Endothelial cell of umbilical vein (primary cell): ENCODE measurements at regions not wholly inside any gene's neighbourhood (a gene's known extent, or its start where the extent isn't known, plus 50 kb on each side); places are given as distances from the start of the nearest gene placed in this dataset.

Experiments
- BruUV-seq: library from RNA; stranded (reverse); fragments of 400-500 nt; replicated peaks from 2 replicates; lab custom pipeline; 2021; lab: Mats Ljungman, UMichigan
- CTCF ChIA-PET: fragments of 300-600, 350-600 bp; sonication (Branson Sonifier 250); formaldehyde crosslinking; loops from one replicate; lab custom pipeline; 2021; ENCODE audit warnings: antibody characterized with exemption, inconsistent platforms; lab: Charles Lee
- POLR2A ChIA-PET: fragments of 300-600, 350-600 bp; sonication (Branson Sonifier 250); formaldehyde crosslinking; loops from one replicate; lab custom pipeline; 2021; ENCODE audit warnings: antibody characterized with exemption, inconsistent platforms; lab: Charles Lee
- DNase-seq: peaks from one replicate; pipeline ENCODE4 v3.0.0-alpha.2; 2011; ENCODE audit warnings: low read depth, low spot score
- FAIRE-seq: peaks from 2 replicates; lab custom pipeline; 2011; peaks lifted over from hg19 to GRCh38; lab: Jason Lieb, UNC
- H2AFZ ChIP-seq: 2 replicates; pipeline ENCODE4 v1.6.0; 2012; ENCODE audit warnings: low read depth, low read length, control low read depth, inconsistent platforms
- H3K27ac ChIP-seq: 2 replicates; pipeline ENCODE4 v1.5.1; 2011; ENCODE audit warnings: low read depth, mild to moderate bottlenecking, control low read depth, low read length, moderate library complexity; ENCODE audit not compliant: insufficient read depth
- H3K27me3 ChIP-seq, 2 experiments: 2 replicates each; pipeline versions ENCODE4 v1.6.0 to v1.6.1; 2011; ENCODE audit warnings: low read length in 2 of 2, mixed read lengths in 1 of 2; ENCODE audit not compliant: control insufficient read depth in 2 of 2, insufficient read depth in 2 of 2
- H3K36me3 ChIP-seq, 2 experiments: 2 replicates in 1 of 2; 3 replicates in 1 of 2; pipeline ENCODE4 v1.5.1; 2011; ENCODE audit warnings: low read length in 2 of 2, mild to moderate bottlenecking in 1 of 2, moderate library complexity in 1 of 2; ENCODE audit not compliant: control insufficient read depth in 2 of 2, insufficient read depth in 2 of 2; ENCODE audit errors: extremely low read depth in 1 of 2
- H3K4me1 ChIP-seq: 3 replicates; pipeline ENCODE4 v1.5.1; 2011; ENCODE audit warnings: mild to moderate bottlenecking, low read length; ENCODE audit not compliant: control insufficient read depth, insufficient read depth; ENCODE audit errors: extremely low read depth
- H3K4me2 ChIP-seq: 2 replicates; pipeline ENCODE4 v1.6.1; 2011; ENCODE audit warnings: low read length, control low read depth, mixed read lengths; ENCODE audit not compliant: insufficient read depth
- H3K4me3 ChIP-seq, 3 experiments: fragments of 200-600 bp in 1 of 3; sonication (generic), shearing (Covaris generic) in 1 of 3; replicated peaks in 1 of 3; 2 replicates each; pipeline ENCODE4 v1.5.1; 2011 to 2016; ENCODE audit warnings: control low read depth in 3 of 3, low read length in 3 of 3, mild to moderate bottlenecking in 2 of 3, inconsistent platforms in 1 of 3, low read depth in 1 of 3, moderate library complexity in 1 of 3; ENCODE audit not compliant: insufficient read depth in 1 of 3
- H3K79me2 ChIP-seq: 2 replicates; pipeline ENCODE4 v1.6.0; 2012; ENCODE audit warnings: low read length, inconsistent platforms; ENCODE audit not compliant: control insufficient read depth, insufficient read depth
- H3K9ac ChIP-seq: replicated peaks from 2 replicates; pipeline ENCODE3; 2011; ENCODE audit warnings: low read length, control low read depth; ENCODE audit not compliant: insufficient read depth; ENCODE audit errors: extremely low read depth
- H3K9me1 ChIP-seq: replicated peaks from 3 replicates; pipeline ENCODE4 v1.6.0; 2011; ENCODE audit warnings: mild to moderate bottlenecking, low read length; ENCODE audit not compliant: control insufficient read depth, insufficient read depth; ENCODE audit errors: extremely low read depth
- H3K9me3 ChIP-seq: replicated peaks from 2 replicates; pipeline ENCODE4 v1.5.1; 2012; ENCODE audit warnings: low read length, inconsistent platforms; ENCODE audit not compliant: control insufficient read depth, insufficient read depth
- H4K20me1 ChIP-seq: replicated peaks from 2 replicates; pipeline ENCODE3; 2011; ENCODE audit warnings: mild to moderate bottlenecking, low read length; ENCODE audit not compliant: control insufficient read depth, insufficient read depth; ENCODE audit errors: extremely low read depth
- EZH2 ChIP-seq: IDR thresholded peaks from 2 replicates; pipeline ENCODE4 v1.6.1; 2012; ENCODE audit warnings: borderline replicate concordance, low read depth, mild to moderate bottlenecking, moderate library complexity, low read length, inconsistent platforms; ENCODE audit not compliant: severe bottlenecking
- FOS ChIP-seq: IDR thresholded peaks from 2 replicates; pipeline ENCODE4 v1.6.1; 2011; ENCODE audit warnings: mild to moderate bottlenecking, low read length, moderate library complexity, borderline replicate concordance; ENCODE audit not compliant: insufficient read depth
- GATA2 ChIP-seq: IDR thresholded peaks from 2 replicates; pipeline ENCODE4 v1.7.0; 2011; ENCODE audit warnings: low read depth, mild to moderate bottlenecking, moderate library complexity, mixed read lengths, low read length; ENCODE audit not compliant: insufficient read length, insufficient read depth
- JUN ChIP-seq: IDR thresholded peaks from 2 replicates; pipeline ENCODE4 v1.6.1; 2011; ENCODE audit warnings: borderline replicate concordance, low read depth; ENCODE audit not compliant: insufficient read length, insufficient read depth
- MYC ChIP-seq: IDR thresholded peaks from one replicate; pipeline ENCODE4 v1.6.1; 2011; ENCODE audit warnings: mild to moderate bottlenecking, low read depth, low read length
- POLR2A ChIP-seq: IDR thresholded peaks from 2 replicates; pipeline ENCODE4 v1.6.1; 2012; ENCODE audit warnings: low read depth, mild to moderate bottlenecking, control low read depth, low read length
- POLR2AphosphoS5 ChIP-seq: IDR thresholded peaks from 2 replicates; pipeline ENCODE4 v1.6.1; 2012; ENCODE audit warnings: low read depth, mild to moderate bottlenecking, control low read depth, low read length, moderate library complexity; ENCODE audit not compliant: insufficient read depth
- dilution Hi-C: fragments of 300-500 bp; cut with MboI; formaldehyde crosslinking; loops from one replicate; pipeline ENCODE4 v1.15.0; 2019; ENCODE audit warnings: low sequenced_read_pairs; ENCODE audit not compliant: extremely low pct_ligation_motif_present
- intact Hi-C: fragments of 100-400 bp; cut with micrococcal nuclease; formaldehyde crosslinking; loops from one replicate; pipeline ENCODE4 v1.10.0; 2022
- TF ChIP-seq, protein P1 (sequence below): IDR thresholded peaks from 2 replicates; pipeline ENCODE4 v1.6.1; 2011; ENCODE audit not compliant: insufficient read depth, insufficient read length
- TF ChIP-seq, protein P2 (sequence below), 2 donors: IDR thresholded peaks; 1 replicate in 1 of 2; 2 replicates in 1 of 2; pipeline ENCODE4 v1.5.1; 2011; ENCODE audit warnings: low read length in 2 of 2, mild to moderate bottlenecking in 2 of 2, moderate library complexity in 2 of 2, control low read depth in 1 of 2, inconsistent platforms in 1 of 2, low read depth in 1 of 2; ENCODE audit not compliant: insufficient read depth in 1 of 2; ENCODE audit errors: extremely low read depth in 1 of 2

GRCh38 chr3:46133285-46133684, 74.8 kb downstream of the CCR1 start:
- TF ChIP-seq FOS = no peak
- no peak for TF ChIP-seq EZH2
- TF ChIP-seq MYC = no peak
- no peak for TF ChIP-seq POLR2A
- TF ChIP-seq, protein P1, sequence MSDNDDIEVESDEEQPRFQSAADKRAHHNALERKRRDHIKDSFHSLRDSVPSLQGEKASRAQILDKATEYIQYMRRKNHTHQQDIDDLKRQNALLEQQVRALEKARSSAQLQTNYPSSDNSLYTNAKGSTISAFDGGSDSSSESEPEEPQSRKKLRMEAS = no peak
- no peaks in the 10 kb centered on the region for H3K9me3 ChIP-seq
- H3K79me2 ChIP-seq = no peaks in the 10 kb centered on the region
- ChIA-PET CTCF (interaction anchor here (1.1 kb wide), 1 partner anchor 9 kb away, joined by 5 read pairs; no protein-coding TSS in a partner anchor), POLR2A (no interaction called here)
- no peak for DNase-seq
- no peak overlapping the region for H3K9ac ChIP-seq
- no peak for FAIRE-seq
- H3K27ac ChIP-seq = no peak overlapping the region
- intact Hi-C loops (no loop called here), dilution Hi-C loops (no loop called here)
- H3K9me1 ChIP-seq = no peaks in the 10 kb centered on the region
- no peak overlapping the region for H2AFZ ChIP-seq
- H3K4me3 ChIP-seq = no peak overlapping the region
- H3K4me1 ChIP-seq = no peaks in the 10 kb centered on the region
- H3K4me2 ChIP-seq = no peak overlapping the region
- BruUV-seq = no TSS peak
- H4K20me1 ChIP-seq = no peaks in the 10 kb centered on the region
- peaks cover 0 to 3% of the 10 kb centered on the region in 2 experiments for H3K27me3 ChIP-seq
- H3K36me3 ChIP-seq = no peaks in the 10 kb centered on the region

DNA sequence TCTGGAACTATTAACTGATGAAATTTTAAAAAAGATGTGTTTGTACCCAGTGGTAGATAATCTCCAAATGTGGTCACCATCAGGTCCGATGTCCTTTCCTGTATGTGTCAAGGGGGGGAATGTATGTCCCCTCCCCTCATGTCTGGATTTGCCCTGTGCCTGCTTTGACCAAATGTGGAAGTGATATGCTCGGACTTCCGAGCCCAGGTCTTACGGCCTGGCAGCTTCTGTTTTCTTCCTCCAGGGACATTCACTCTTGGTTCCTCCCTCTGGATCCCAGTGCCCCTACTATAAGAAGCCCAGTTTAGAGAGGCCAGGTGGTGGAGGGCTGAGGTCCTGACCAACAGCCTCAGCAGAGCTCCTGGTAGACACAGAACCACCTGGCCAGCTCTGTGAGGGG, 75.5 kb downstream of the CCR1 start:
- Histone ChIP-seq H4K20me1 (no peaks in the 10 kb centered on the region), H3K9ac (no peak overlapping the region), H2AFZ (no peak overlapping the region), H3K4me1 (no peaks in the 10 kb centered on the region), H3K4me2 (no peak overlapping the region), H3K27ac (no peak overlapping the region), H3K9me1 (no peaks in the 10 kb centered on the region), H3K79me2 (no peaks in the 10 kb centered on the region), H3K4me3 (no peak overlapping the region), H3K27me3 (peaks cover 0 to 3% of the 10 kb centered on the region in 2 experiments), H3K9me3 (no peaks in the 10 kb centered on the region), H3K36me3 (no peaks in the 10 kb centered on the region)
- DNase-seq (no peak), FAIRE-seq (no peak)
- ChIA-PET CTCF (no interaction called here), POLR2A (no interaction called here)
- intact Hi-C loops = no loop called here
- no TSS peak for BruUV-seq
- dilution Hi-C loops = no loop called here
- TF ChIP-seq POLR2A = no peak
- TF ChIP-seq, protein P2, sequence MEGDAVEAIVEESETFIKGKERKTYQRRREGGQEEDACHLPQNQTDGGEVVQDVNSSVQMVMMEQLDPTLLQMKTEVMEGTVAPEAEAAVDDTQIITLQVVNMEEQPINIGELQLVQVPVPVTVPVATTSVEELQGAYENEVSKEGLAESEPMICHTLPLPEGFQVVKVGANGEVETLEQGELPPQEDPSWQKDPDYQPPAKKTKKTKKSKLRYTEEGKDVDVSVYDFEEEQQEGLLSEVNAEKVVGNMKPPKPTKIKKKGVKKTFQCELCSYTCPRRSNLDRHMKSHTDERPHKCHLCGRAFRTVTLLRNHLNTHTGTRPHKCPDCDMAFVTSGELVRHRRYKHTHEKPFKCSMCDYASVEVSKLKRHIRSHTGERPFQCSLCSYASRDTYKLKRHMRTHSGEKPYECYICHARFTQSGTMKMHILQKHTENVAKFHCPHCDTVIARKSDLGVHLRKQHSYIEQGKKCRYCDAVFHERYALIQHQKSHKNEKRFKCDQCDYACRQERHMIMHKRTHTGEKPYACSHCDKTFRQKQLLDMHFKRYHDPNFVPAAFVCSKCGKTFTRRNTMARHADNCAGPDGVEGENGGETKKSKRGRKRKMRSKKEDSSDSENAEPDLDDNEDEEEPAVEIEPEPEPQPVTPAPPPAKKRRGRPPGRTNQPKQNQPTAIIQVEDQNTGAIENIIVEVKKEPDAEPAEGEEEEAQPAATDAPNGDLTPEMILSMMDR (IDR thresholded peaks at IDR 0.05; ENCODE audit: extremely low read depth in 1 of 2, insufficient read depth in 1 of 2, low read depth in 1 of 2, low read length in 2 of 2) = no peak
- TF ChIP-seq, protein P1 = no peak
- TF ChIP-seq GATA2 = no peak
- TF ChIP-seq EZH2 = no peak
- TF ChIP-seq JUN = no peak
- TF ChIP-seq FOS = no peak
- no peak for TF ChIP-seq MYC
- TF ChIP-seq POLR2AphosphoS5 = no peak
